Amygdala (tissue), 56 donors: ENCODE measurements at regions not wholly inside any gene's neighbourhood (a gene's known extent, or its start where the extent isn't known, plus 50 kb on each side); places are given as distances from the start of the nearest gene placed in this dataset.

ENCODE experiments used
- DNase-seq, 56 donors: peaks; one replicate each; lab custom pipeline; 2025; lab: John Stamatoyannopoulos, UW

DNA sequence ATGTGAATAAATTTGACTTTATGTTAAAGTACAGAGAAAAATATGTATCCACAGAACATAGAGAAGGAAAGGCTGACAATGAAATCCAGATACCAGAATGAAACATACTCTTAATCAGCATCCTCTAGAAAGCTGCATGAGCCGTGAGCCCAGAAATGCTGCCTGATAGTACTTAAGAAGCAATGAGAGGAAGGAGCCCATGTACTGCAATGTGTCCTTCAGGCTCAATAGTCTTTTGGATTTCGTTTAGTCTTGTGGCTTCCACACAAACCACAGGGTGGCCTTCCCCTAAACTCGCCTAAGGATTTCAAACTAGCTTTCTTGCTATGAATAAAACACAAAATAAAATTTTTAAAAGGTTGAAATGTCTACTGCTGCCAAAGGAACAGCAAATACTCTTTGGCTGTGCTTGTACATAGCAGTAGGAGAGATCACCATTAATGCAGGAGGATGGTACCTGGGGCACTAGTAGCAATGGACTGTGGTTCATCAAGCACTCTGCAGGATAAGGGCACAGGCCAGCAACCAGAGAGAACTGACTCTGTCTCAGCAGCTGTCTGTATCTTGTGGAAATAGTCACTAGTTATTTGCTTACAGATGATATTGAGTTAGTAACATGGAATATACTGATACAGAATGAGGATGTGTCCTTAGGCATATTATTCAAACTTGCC, 988.3 kb upstream of the LRFN5 start:
- no peak for DNase-seq

DNA sequence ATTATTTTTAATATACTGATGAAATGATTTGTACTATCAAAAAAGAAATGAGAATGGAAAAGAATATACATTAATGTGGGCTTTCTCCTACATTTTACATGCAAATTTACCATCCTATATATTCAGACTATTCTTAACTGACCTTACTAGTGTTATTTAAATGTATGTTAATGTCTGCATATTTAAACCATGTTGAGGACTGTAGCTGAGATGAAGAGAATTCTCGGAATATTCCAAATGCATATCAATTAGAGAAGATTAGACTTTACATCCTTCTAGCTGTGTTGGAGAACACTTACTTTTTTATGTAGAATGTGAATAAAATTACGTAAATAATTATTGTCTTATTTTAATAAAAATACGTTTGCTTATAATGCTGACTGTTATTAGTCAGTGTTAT, 990.1 kb upstream of the LRFN5 start:
- DNase-seq: no peak

DNA sequence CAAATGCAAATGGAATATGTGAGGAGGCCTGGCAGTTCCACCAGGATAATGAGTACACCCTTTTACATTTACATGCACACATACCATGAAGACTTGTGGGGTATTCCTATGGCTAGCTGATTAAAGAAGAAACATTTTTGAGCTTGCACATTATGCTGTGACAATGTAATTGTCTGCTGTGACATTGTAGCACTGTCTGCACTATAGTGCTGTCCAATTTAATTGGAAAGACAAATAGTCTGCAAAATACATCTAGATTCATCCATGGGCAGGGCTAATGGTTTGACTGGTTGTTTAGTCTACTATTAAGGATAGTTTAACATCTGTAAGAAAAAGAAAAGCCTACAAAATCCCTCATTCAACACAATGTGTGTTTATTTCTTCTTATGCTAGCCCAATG, 1005.6 kb upstream of the LRFN5 start:
- DNase-seq: no peak

DNA sequence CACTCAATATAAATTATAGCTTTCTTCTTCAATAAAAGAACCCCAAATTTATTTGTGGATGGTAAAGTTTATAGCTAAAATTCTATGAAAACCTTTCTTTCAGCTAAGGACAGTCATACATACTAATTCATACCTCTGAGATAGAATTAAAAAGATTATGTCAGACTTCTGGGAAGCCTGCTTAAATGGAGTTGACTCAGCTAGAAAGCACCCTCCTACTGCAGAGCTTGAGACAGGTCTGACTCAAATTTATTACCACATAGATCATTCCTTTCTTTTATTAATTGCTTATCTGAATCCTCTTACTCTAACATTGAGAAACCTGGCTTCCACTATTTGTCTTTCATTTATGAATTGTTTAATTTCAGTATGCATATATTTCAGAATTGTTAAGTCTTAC, 1007.0 kb upstream of the LRFN5 start:
- DNase-seq: no peak

DNA sequence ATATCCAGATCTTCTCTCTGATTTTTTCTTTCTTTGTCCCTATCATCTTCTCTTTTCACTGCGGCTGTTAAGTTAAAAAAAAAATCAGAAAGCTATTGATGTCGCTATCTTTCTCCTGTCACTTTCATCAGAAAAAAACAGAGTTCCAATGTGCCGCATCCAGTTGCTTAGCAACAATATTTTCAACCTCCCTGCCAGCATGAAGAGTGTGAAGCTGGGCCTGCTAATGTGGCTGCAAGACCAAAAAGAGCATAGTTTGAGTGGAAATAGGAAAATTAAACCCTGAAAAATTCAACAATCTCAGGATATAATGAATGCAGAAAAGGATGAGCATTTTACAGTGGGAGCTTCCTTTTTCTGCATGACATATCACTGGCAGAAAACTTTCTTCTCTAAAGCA, 1025.4 kb upstream of the LRFN5 start:
- DNase-seq: no peak

DNA sequence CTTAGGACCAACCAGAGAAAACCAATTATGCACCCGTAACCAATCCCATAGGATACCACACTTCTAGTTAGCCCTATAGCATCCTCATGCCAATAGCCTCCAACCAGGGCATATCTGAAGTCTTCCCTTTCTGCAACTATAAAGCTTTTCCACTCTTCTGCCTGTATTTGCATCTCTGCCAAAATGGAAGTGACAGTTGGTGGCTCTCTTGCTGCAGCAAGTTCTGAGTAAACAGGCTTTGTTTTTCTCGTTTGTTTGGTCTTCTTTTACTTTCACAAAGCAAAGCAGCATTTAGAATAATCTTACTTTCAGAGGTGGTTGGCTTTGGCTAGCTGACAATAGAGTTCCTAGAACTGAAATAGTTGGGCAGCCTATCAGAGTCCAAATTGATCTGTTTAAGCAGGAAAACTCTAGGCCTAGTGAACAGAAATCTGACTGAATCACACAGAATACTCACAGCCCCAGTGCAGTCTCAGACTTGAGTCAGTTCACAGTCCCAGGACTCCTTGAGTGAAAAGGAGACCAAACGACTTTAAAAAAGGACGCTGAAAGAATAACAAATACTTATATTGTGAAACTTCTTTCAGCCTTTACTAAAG, 1029.7 kb upstream of the LRFN5 start:
- DNase-seq: no peak

DNA sequence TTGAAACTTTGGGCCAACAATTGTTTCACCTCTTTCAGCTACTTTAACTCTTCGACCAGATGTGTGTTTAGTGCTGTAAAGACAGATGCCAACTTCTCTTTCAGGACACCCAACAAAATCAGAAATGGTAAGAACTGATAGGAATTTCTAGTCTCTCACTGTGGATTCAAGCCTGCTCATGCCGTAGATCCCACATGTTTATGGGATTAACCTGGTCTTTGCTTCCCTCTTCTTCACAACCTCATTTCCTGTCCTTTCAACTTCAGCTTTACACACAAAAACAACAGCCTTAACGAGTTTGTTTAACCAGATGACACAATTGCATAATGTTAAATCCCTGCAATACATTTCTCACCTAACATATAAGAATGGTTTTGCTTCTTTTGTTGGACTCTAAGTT, 1031.9 kb upstream of the LRFN5 start:
- no peak for DNase-seq

DNA sequence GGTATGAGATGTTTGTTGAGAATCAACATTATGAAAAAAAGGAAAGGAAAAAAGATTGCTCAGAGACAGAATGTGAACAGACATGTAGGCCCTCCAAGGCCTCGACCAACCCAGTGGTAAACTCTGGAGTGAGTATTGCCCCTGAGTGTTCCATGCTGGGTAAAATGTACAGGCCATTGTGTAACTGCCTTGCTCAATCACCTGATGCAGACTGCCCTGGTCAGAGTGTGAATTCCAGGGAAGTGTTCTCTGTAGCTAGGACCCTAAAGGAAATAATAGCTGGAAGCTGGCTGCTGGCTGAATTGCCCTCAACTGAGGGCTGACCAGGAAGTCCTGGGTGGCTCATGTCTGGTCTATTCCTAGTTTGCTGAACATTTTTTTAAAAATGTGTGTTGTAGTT, 1081.4 kb upstream of the LRFN5 start:
- DNase-seq: no peak

DNA sequence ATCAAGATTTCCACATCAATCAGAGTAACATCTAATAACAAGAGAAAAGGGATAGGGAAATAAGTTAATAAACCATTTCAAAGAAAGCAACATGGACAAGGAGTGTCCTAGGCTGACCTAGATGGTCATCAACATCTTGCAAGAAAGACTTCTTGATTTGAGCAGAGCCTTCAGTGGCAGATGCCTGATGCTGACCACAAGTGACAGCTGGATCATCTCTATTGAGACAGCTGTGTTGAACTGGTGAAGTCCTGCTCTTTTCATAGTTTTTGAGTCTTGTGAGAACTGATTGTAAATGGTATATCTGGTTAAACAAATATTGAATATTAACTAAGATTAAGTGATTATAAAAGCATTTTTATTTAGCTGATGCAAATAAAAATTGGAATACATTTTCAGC, 1083.6 kb upstream of the LRFN5 start:
- DNase-seq: no peak

DNA sequence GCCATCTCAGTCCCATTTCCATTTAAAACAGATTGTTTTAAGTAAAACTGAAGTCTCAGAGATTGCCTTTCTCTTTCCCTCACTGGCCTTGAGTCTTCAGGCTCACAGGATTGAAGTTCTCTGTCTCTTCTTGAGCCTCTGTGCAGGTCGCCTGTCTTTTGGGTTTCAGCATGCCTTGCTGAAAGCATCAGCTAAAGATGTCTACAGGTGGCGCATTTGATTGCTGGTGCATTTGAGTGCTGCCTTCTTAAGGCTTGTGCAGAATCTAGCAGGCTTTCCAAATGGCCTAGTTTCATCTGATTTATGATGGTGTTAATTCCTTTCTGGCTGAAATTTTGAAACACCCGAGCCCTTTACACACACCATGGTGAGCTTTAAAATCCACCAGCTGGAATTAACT, 1062.2 kb upstream of the FBXO33 start:
- no peak for DNase-seq

DNA sequence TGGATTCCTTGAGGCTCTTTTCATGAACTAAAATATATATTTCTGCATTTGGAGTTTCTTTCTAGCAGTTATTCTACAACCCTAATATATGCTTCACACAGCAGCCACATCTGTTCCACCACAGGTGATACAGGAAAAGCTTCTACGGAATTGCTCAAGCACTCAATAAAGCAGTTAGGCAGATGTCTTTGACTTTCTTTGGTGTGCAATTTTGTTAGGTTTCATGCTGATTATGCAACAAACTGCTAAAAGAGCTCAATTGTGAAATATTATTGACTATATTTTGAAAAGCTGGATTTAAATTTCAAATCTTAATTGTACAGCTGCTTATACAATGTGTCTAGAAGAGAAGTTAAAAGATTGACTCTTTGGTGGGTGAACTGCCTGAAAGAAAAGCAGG, 1055.6 kb upstream of the FBXO33 start:
- no peak for DNase-seq

DNA sequence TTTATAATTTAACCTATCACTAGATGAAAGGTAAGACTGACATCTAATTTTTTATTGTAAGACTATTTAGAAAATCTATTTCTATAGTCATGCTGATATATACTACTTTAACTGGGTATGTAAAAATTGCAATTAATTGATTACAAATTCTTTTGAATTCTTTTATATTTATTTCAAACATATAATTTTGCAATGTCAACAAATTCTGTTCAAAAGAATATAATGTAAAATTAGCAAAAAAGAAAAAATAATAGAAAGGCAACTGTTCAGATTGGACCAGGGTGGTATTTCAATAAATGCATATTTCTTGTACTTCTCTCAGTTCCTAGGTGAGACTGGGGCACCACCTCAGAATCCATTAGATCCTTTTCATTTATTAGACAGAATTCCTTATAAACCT, 1053.5 kb upstream of the FBXO33 start:
- DNase-seq: no peak

DNA sequence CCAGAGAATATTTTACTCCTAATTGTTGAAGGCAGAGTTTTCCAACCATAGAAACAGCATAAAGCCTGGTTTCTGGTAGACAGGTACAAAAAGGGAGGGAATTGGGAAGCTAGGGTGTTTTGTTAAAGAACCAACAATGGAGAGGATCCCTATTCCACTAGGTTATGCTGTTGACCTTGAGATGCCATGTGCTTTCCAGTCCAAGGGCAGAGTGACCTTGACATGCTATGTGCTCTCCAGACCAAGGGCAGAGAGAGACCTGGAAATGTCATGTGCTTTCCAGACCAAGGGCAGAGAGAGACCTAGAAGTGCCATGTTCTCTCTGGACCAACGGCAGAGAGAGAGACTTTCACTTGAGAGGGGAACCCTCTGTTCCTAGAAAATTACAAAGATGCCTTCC, 1043.8 kb upstream of the FBXO33 start:
- no peak for DNase-seq

DNA sequence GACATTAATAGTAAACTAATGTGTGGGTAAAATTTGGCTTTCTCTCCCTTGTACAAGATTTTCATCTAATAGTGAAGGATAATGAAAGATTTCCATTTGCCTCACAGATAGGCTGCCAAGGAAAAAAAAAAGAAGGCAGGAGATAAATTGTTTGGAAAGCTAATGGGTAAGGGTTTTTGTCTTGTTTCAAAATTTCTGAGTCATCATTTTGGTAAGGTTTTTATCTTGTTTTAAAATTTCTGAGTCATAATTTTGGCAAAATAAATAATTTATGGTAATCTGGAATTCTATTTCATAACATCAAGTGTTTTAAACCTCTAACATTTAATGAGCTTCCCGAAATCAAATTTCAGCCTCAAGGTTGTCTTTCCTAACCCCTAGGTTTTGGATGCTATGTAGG, 1035.7 kb upstream of the FBXO33 start:
- DNase-seq: no peak

DNA sequence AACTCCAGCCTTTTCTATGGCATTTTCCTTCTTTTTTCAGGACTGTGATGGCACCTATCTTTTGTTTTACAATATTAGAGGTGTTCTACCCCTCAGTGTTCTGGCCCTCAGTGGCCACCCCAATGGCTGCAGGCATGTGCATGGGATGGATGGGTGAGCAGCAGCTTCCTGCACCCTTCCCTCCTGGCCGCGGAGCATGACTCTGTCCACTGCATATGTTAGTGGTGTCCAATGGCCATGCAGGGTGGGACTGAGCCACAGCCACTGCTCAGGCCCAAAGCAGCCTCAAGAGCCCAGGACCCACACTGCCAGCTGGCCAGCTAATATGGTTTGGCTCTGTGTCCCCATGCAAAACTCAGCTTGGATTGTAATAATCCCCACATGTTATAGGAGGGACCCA, 1032.3 kb upstream of the FBXO33 start:
- DNase-seq: no peak

DNA sequence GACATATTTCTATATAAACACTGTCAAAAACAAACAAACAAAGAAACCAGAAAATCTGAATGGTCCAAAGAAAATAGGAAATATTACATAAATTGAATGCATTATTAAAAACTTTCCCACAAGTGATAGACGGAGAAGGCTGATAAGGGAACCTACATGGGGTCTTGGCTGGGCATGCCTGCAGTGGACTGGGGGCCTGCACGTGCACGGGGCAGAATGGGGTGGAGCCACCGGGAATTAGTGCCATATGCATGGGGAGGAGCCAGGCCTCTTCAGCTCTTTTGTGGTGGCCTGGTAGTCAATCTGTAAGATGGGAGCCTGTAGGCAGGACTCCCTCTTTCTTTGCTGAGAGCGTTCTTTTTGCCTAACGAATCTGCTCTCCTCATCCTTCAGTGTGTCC, 1031.7 kb upstream of the FBXO33 start:
- DNase-seq: no peak

DNA sequence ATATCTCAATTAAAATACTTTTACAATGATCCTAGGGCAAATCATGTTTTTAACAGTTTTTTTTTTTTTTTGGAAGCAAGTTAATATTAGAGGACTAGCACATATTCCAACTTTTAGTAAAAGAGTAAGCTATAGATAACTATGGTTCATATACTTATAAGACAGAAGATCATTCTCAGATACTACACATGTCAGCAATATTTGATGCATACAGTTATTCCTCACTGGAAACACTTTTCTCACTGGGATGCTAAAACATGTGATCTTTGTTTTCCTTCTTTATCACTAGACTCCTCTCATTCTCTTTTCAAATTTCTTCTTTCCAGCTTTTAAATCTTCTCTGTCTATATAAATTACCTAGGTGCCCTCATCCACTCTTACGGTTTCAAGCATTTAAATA, 1020.4 kb upstream of the FBXO33 start:
- no peak for DNase-seq

DNA sequence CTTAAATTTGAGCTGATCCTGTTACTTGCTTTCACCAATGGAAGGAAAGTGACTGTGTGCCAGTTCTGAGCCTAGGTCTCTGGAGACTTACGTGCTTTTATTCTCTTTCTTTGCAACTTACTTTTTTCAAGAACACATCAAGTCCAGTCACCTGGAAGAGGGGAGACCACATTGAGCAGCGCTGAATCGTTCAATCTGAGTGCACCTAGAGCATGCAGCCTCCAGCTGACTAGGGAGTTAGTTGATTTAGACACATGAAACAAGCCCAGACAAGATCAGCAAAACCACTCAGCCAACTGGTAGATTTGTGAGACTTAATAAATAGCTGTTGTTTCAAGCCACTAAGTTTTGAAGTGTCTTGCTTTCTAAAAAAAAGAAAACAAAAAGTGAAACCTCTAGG, 1014.8 kb upstream of the FBXO33 start:
- DNase-seq: no peak

DNA sequence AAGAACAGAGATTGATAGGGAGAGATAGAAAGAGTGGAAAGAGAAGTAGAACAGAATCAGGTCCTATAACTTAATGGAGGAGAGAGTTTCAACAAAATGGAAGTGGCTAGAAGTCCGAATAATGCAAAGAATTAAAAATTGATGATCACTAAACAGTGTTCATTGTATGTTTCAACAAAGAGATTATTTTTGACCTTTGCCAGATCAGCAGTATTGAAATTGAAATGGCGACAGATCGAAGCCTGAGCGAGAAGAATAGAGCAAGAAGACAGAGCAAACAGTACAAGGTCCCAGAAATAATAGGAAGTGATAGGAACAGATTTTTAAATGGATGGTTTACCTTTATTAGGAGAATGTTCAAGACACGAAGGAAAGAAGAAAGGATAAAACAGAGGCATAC, 1012.8 kb upstream of the FBXO33 start:
- no peak for DNase-seq

DNA sequence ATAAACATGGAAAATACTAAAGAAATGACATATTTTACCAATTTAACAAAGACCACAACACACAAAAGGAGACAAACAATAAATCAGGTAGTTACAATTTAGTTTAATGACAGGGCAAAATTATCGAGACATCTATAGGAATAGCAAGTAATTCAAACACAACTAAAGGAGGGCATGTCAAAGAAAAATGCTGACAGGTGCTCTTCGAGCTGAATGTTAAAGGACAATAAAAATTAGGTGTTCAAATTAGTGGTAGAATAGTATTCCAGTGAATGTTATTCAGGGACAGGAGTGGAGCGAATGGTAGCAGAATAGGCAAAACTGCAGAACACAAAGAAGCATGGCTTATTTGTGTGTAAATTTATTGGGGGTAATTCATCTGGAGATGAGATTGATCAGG, 1004.3 kb upstream of the FBXO33 start:
- no peak for DNase-seq

DNA sequence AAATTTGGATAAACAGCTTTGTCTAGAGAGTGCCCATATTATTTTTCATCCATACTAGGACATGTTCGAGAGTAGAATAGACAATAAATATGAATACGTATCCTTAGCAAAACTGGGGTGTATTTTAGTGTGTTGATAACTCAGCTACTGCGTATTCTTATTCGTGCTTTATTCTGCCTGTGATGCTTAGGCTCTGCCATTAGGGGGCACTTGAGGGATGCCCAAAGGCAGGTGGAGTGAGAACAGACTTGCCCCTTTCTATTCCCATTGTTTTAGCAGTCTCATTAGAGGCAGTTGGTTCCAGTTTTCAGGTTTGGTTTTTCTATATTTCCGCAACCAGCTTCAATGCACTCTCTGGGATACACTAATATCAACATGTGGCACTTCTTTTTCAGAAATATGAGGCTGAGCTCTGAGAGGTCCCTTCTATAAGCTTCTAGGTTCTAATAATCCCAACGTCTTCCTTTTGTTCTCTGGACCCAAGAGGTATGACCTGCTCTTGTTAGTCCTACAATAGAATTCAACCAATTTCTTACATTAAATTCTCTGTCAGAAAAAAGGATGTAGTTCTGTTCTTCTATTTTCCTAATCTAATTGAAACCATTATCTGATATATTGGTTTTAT, 985.7 kb upstream of the FBXO33 start:
- peak in 10 of 56 donors; percentile 0 to 34 (median 2) for DNase-seq

DNA sequence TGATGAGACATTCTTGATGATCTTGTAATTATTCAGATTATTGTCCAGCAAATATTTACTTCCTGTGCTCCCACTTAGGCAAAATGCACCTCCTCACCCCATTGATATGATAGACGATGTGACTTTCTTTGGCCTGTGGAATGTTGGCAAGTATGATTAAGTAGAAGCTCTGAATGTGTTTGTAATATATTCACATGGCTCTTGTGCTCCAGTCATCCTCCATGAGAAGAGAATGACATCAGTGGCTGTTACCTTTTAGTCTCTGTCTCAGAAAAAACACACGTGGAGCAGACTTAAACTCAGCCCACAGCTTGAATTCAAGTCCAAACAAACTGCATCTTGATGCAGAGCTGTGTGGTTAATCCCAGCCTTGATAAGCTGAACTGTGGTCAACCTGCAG, 984.3 kb upstream of the FBXO33 start:
- no peak for DNase-seq

DNA sequence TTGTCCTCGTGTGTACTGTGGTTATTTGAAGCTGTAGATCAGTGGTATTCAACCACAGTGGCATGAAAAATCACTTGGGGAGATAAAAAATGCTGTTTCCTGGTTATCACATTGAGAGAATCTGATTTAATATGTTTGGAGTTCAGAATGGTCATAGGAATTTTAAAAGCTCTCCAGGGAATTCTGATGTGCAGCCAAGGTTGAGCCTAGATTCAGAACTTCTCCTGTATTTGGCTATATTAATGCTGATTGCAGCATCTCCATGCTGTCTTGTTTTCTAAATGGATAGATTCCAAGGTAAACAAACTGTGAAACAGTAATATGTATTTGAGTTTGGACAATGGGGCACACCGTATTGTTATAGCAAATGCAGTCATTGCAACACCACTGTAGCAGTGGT, 982.2 kb upstream of the FBXO33 start:
- no peak for DNase-seq
